ENCODE measurements at regions not wholly inside any gene's neighbourhood (a gene's known extent, or its start where the extent isn't known, plus 50 kb on each side); places are given as distances from the start of the nearest gene placed in this dataset.
A peak's percentile ranks its signal among the peaks of the same experiment; 100 is the strongest.

DNA sequence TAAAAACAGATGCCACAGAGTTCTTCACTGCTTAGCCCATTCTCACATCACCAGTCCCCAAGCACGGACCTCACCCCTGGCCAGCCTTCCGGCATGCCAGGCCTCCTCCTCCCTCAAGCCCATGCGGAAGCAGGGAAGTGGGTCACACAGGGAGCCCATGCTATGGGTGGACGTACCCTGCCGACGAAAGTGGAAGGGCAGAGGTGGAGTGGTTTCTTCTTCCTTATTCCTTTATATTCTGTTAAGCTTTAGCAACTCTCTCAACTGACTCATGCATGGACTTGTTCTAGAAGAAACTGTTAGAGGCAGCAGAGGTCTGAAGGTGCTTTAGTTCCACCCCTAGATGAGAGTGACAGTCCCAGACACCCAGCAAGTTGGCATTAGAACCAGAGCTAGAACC, 118.6 kb downstream of the LY86 start:
- TF ChIP-seq POLR2A (IDR thresholded peaks at IDR 0.05; ENCODE audit: low read length) (peak; percentile 36), GATA1 (IDR thresholded peaks at IDR 0.05; ENCODE audit: low read depth, low read length) (no peak)
